ENCODE measurements at regions not wholly inside any gene's neighbourhood (a gene's known extent, or its start where the extent isn't known, plus 50 kb on each side); places are given as distances from the start of the nearest gene placed in this dataset.

- TF ChIP-seq CTCF (conservative IDR thresholded peaks at IDR 0.05; ENCODE audit: low read depth, low read length) (no peak), EZH2 (IDR thresholded peaks at IDR 0.05; ENCODE audit: borderline replicate concordance, low read depth, low read length, poor library complexity, severe bottlenecking) (no peak)
Observed at GRCh38 chr5:40082313-40082712, 597.4 kb upstream of the PTGER4 start.

All from A673 (cell line).